Neural progenitor cell (in vitro differentiated cells): ENCODE measurements at regions not wholly inside any gene's neighbourhood (a gene's known extent, or its start where the extent isn't known, plus 50 kb on each side); places are given as distances from the start of the nearest gene placed in this dataset.

ENCODE experiments used
- DNase-seq: peaks from one replicate; pipeline ENCODE4 v3.0.0-alpha.2; 2016; ENCODE audit warnings: low spot score
- H2AFZ ChIP-seq: fragments of 200-600 bp; sonication (generic); replicated peaks from 2 replicates; pipeline ENCODE4 v1.6.1; 2016; ENCODE audit warnings: antibody characterized with exemption
- H3F3A ChIP-seq: fragments of 200-600 bp; sonication (generic); 2 replicates; pipeline ENCODE4 v1.6.1; 2016; ENCODE audit warnings: antibody characterized with exemption, low read depth
- H3K27ac ChIP-seq: fragments of 200-600 bp; sonication (generic); 2 replicates; pipeline ENCODE4 v1.5.1; 2016; ENCODE audit warnings: mild to moderate bottlenecking
- H3K27me3 ChIP-seq: fragments of 200-600 bp; sonication (generic); 2 replicates; pipeline ENCODE4 v1.6.1; 2016; ENCODE audit warnings: mild to moderate bottlenecking, moderate library complexity
- H3K36me3 ChIP-seq: fragments of 200-600 bp; sonication (generic); 2 replicates; pipeline ENCODE4 v1.5.1; 2016
- H3K4me1 ChIP-seq: fragments of 200-600 bp; sonication (generic); 2 replicates; pipeline ENCODE4 v1.6.1; 2016; ENCODE audit warnings: mixed run types
- H3K4me2 ChIP-seq: fragments of 200-600 bp; sonication (generic); 2 replicates; pipeline ENCODE4 v1.6.1; 2016
- H3K4me3 ChIP-seq: fragments of 200-600 bp; sonication (generic); 2 replicates; pipeline ENCODE4 v1.5.1; 2016
- H3K79me2 ChIP-seq: fragments of 200-600 bp; sonication (generic); 2 replicates; pipeline ENCODE4 v1.6.1; 2016; ENCODE audit warnings: low read depth
- H3K9ac ChIP-seq: fragments of 200-600 bp; sonication (generic); 2 replicates; pipeline ENCODE4 v1.6.1; 2016
- H3K9me3 ChIP-seq: fragments of 200-600 bp; sonication (generic); 2 replicates; pipeline ENCODE4 v1.5.1; 2016; ENCODE audit warnings: low read depth
- H4K20me1 ChIP-seq: fragments of 200-600 bp; sonication (generic); 2 replicates; pipeline ENCODE4 v1.6.1; 2016; ENCODE audit warnings: low read depth
- H3K27ac Mint-ChIP-seq: 3 replicates; pipeline ENCODE4 v1.8.0; 2021; ENCODE audit warnings: mixed read lengths
- H3K27me3 Mint-ChIP-seq: 2 replicates; pipeline ENCODE4 v1.8.0; 2022; ENCODE audit warnings: low read depth, mild to moderate bottlenecking, inconsistent platforms, moderate library complexity, mixed read lengths; ENCODE audit not compliant: insufficient read depth
- H3K36me3 Mint-ChIP-seq: 3 replicates; pipeline ENCODE4 v1.8.0; 2021; ENCODE audit warnings: mixed read lengths
- H3K4me1 Mint-ChIP-seq: 3 replicates; pipeline ENCODE4 v1.8.0; 2021; ENCODE audit warnings: mixed read lengths
- H3K4me3 Mint-ChIP-seq: 3 replicates; pipeline ENCODE4 v1.8.0; 2021; ENCODE audit warnings: mild to moderate bottlenecking, moderate library complexity, mixed read lengths
- H3K9me3 Mint-ChIP-seq: 3 replicates; pipeline ENCODE4 v1.8.0; 2020; ENCODE audit warnings: mixed read lengths
- EZH2 ChIP-seq: fragments of 200-600 bp; sonication (generic); IDR thresholded peaks from 2 replicates; pipeline ENCODE4 v1.6.1; 2017; ENCODE audit warnings: antibody characterized with exemption, mild to moderate bottlenecking, moderate library complexity
- EZH2phosphoT487 ChIP-seq: fragments of 200-600 bp; sonication (generic); IDR thresholded peaks from 2 replicates; pipeline ENCODE4 v1.6.1; 2017; ENCODE audit warnings: antibody characterized with exemption
- TF ChIP-seq, protein P1 (sequence below): fragments of 200-600 bp; sonication (generic); IDR thresholded peaks from 2 replicates; pipeline ENCODE4 v1.5.1; 2017; ENCODE audit warnings: antibody characterized with exemption, mild to moderate bottlenecking

DNA sequence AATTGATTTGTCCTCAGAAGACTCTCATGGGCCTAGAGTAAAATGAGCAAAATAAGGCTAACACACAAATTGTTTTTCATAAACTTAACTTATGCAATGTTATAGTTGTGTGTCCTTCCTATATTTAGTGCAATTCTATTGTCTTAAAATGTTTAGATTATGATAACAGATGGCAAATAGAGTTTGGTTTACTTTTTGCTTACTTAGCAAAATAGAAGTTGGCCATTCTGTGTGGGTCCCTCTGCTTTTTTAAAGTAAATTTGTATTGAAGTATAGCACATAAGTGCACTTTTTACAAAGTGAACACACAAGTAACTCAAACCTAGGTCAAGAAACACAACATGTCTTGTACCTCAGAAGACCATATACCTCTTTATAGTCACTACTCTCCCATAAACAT, 150.6 kb upstream of the RARB start:
- no peak for DNase-seq
- Mint-ChIP-seq H3K36me3 (no peaks in the 10 kb centered on the region), H3K4me3 (no peak overlapping the region), H3K27me3 (peaks cover 2% of the 10 kb centered on the region), H3K27ac (no peak overlapping the region), H3K4me1 (peaks cover 7% of the 10 kb centered on the region), H3K9me3 (no peaks in the 10 kb centered on the region)
- Histone ChIP-seq H3K9ac (no peak overlapping the region), H3K4me3 (no peak overlapping the region), H3K4me2 (no peak overlapping the region), H2AFZ (no peak overlapping the region), H3K27me3 (peaks cover 55% of the 10 kb centered on the region), H3K79me2 (no peaks in the 10 kb centered on the region), H3K36me3 (no peaks in the 10 kb centered on the region), H3K27ac (no peak overlapping the region), H3K4me1 (no peaks in the 10 kb centered on the region), H3K9me3 (no peaks in the 10 kb centered on the region), H4K20me1 (no peaks in the 10 kb centered on the region), H3F3A (no peaks in the 10 kb centered on the region)
- TF ChIP-seq EZH2phosphoT487 (no peak), EZH2 (no peak)
- TF ChIP-seq, protein P1, sequence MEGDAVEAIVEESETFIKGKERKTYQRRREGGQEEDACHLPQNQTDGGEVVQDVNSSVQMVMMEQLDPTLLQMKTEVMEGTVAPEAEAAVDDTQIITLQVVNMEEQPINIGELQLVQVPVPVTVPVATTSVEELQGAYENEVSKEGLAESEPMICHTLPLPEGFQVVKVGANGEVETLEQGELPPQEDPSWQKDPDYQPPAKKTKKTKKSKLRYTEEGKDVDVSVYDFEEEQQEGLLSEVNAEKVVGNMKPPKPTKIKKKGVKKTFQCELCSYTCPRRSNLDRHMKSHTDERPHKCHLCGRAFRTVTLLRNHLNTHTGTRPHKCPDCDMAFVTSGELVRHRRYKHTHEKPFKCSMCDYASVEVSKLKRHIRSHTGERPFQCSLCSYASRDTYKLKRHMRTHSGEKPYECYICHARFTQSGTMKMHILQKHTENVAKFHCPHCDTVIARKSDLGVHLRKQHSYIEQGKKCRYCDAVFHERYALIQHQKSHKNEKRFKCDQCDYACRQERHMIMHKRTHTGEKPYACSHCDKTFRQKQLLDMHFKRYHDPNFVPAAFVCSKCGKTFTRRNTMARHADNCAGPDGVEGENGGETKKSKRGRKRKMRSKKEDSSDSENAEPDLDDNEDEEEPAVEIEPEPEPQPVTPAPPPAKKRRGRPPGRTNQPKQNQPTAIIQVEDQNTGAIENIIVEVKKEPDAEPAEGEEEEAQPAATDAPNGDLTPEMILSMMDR = no peak

DNA sequence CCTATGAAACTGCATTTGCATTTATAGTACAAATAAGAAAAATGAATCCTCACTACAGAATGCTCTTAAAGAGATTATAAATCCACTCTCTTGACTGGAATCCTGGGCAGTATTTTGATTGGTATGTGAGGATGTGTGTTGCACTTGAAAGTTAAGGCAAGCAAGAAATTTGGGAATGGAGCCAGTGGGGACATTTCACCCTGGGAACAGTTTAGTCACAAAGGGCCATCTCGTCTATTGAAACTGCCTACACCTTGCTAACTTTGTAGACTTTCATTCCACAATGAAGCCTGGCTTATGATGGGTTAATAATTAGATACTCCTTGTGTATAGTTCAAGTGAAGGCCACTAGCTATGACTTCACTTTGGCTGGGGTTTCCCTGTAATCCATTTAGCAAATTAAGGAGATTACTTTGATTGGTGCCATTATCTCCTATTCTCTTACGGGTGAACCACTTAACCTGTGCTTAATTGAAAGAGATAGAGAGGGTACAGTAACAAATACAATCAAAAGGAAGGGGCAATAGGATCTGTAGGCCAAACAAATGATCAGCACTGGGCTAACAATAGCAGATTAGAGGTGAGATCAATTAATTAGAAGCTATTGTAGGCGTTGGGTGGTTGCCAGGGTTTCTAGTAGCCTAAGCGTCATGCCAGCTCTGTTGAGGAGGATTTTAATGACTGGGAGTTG, 146.9 kb upstream of the RARB start:
- Histone ChIP-seq H4K20me1 (no peaks in the 10 kb centered on the region), H2AFZ (no peak overlapping the region), H3K4me1 (no peaks in the 10 kb centered on the region), H3F3A (no peaks in the 10 kb centered on the region), H3K36me3 (no peaks in the 10 kb centered on the region), H3K4me3 (no peak overlapping the region), H3K27ac (no peak overlapping the region), H3K4me2 (no peak overlapping the region), H3K9ac (no peak overlapping the region), H3K27me3 (peaks cover 82% of the 10 kb centered on the region), H3K79me2 (no peaks in the 10 kb centered on the region), H3K9me3 (no peaks in the 10 kb centered on the region)
- Mint-ChIP-seq H3K4me3 (no peak overlapping the region), H3K27me3 (peaks cover 2% of the 10 kb centered on the region), H3K4me1 (peaks cover 17% of the 10 kb centered on the region), H3K9me3 (peaks cover 4% of the 10 kb centered on the region), H3K36me3 (no peaks in the 10 kb centered on the region), H3K27ac (no peak overlapping the region)
- DNase-seq = peak; percentile 37
- TF ChIP-seq EZH2 = no peak
- peak; percentile 100 for TF ChIP-seq EZH2phosphoT487
- TF ChIP-seq, protein P1 = no peak

DNA sequence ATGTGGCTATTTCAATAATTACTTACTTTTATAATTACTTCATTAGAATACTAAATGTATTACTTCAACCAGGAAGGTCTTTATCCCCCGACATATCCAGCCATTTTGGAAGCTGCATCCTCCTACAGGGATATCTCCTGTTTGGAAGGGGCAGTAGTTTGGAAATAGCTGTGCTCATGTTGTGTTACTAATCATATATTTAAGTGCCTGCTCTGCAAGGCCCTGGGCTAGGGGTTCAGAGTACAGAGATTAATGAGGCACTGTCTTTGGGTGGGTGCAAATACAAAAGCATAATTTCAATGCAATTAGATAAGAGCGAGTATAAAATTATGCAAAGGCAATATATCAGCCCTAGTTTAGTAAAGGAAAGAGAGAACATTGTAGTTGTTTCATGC, 146.3 kb upstream of the RARB start:
- no peak overlapping the region for H3K9ac ChIP-seq
- H3K4me2 ChIP-seq = no peak overlapping the region
- H3K79me2 ChIP-seq = no peaks in the 10 kb centered on the region
- peaks cover 4% of the 10 kb centered on the region for H3K9me3 Mint-ChIP-seq
- no peaks in the 10 kb centered on the region for H4K20me1 ChIP-seq
- no peaks in the 10 kb centered on the region for H3K9me3 ChIP-seq
- H3K27me3 ChIP-seq = peaks cover 82% of the 10 kb centered on the region
- H3K4me1 Mint-ChIP-seq = peaks cover 19% of the 10 kb centered on the region
- H3K27ac ChIP-seq = no peak overlapping the region
- no peaks in the 10 kb centered on the region for H3K36me3 ChIP-seq
- H3K4me3 ChIP-seq = no peak overlapping the region
- TF ChIP-seq EZH2phosphoT487 = no peak
- no peak for TF ChIP-seq EZH2
- TF ChIP-seq, protein P1 = no peak
- H2AFZ ChIP-seq = no peak overlapping the region
- H3K36me3 Mint-ChIP-seq = no peaks in the 10 kb centered on the region
- H3K27ac Mint-ChIP-seq = no peak overlapping the region
- no peak for DNase-seq
- peaks cover 2% of the 10 kb centered on the region for H3K27me3 Mint-ChIP-seq
- no peaks in the 10 kb centered on the region for H3F3A ChIP-seq
- H3K4me3 Mint-ChIP-seq = no peak overlapping the region
- no peaks in the 10 kb centered on the region for H3K4me1 ChIP-seq
